Glomerular endothelial cell (primary cell): ENCODE measurements at regions not wholly inside any gene's neighbourhood (a gene's known extent, or its start where the extent isn't known, plus 50 kb on each side); places are given as distances from the start of the nearest gene placed in this dataset.
"Not testable (repeated sequence)": the region's sequence is repeated elsewhere in the genome, so short reads cannot be mapped to it uniquely, and the experiment has no call there.

Experiments
- DNase-seq: peaks from one replicate; pipeline ENCODE4 v3.0.0-alpha.2; 2011; ENCODE audit warnings: low read depth, low spot score; ENCODE audit errors: extremely low read depth

GRCh38 chr12:20155374-20155773 lies 213.0 kb upstream of the PDE3A start:
- DNase-seq, result no peak

- DNase-seq, result not testable (repeated sequence)
These were observed 207.4 kb upstream of the PDE3A start for GRCh38 chr12:20160899-20161298.

- DNase-seq, result no peak
These were observed 193.7 kb upstream of the PDE3A start for GRCh38 chr12:20174528-20175175.

GRCh38 chr12:20175704-20176388 lies 192.5 kb upstream of the PDE3A start:
- no peak for DNase-seq

GRCh38 chr12:20181416-20182180 lies 186.7 kb upstream of the PDE3A start:
- DNase-seq, result no peak

GRCh38 chr12:20183563-20183962 lies 184.8 kb upstream of the PDE3A start:
- no peak for DNase-seq

GRCh38 chr12:20184514-20184913 lies 183.8 kb upstream of the PDE3A start:
- no peak for DNase-seq

GRCh38 chr12:20187456-20187855 lies 180.9 kb upstream of the PDE3A start:
- DNase-seq, result no peak

- DNase-seq, result no peak
These were observed 179.2 kb upstream of the PDE3A start for GRCh38 chr12:20188930-20189653.

- no peak for DNase-seq
These were observed 178.6 kb upstream of the PDE3A start for GRCh38 chr12:20189767-20190166.

- DNase-seq, result no peak
These were observed 174.2 kb upstream of the PDE3A start for GRCh38 chr12:20194171-20194570.

GRCh38 chr12:20196767-20197166 lies 171.6 kb upstream of the PDE3A start:
- DNase-seq, result no peak

GRCh38 chr12:20197411-20197810 lies 170.9 kb upstream of the PDE3A start:
- DNase-seq, result no peak

GRCh38 chr12:20199780-20200179 lies 168.6 kb upstream of the PDE3A start:
- DNase-seq, result no peak

- DNase-seq, result no peak
These were observed 166.6 kb upstream of the PDE3A start for GRCh38 chr12:20201733-20202132.

- no peak for DNase-seq
These were observed 162.5 kb upstream of the PDE3A start for GRCh38 chr12:20205854-20206253.

- DNase-seq, result no peak
These were observed 161.9 kb upstream of the PDE3A start for GRCh38 chr12:20206410-20206809.

- no peak for DNase-seq
These were observed 157.6 kb upstream of the PDE3A start for GRCh38 chr12:20210621-20211215.

- DNase-seq, result no peak
These were observed 156.8 kb upstream of the PDE3A start for GRCh38 chr12:20211541-20211940.

GRCh38 chr12:20211981-20212421 lies 156.3 kb upstream of the PDE3A start:
- DNase-seq, result no peak
